ENCODE measurements at regions not wholly inside any gene's neighbourhood (a gene's known extent, or its start where the extent isn't known, plus 50 kb on each side); places are given as distances from the start of the nearest gene placed in this dataset.

DNA sequence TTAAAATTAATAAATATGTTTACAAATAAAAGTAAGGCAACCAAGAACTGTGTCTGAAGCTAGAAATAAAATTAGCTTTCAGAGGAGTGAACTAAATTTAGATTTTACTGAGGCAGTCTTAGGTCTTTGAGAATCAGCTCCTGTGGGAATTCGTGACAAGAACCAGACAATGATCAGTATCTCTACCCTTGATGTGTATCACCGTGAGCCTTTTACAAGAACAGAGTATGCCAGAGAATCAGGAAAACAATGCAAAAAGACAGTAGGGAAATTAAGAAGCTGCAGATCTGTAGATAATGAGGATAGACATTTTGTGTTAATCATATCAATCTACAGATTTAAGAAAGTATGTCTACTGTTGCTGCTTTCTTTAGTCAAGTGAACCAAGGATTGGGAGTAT lies 351.0 kb downstream of the COL11A1 start:
- no peak overlapping the region for H3K4me3 ChIP-seq (ENCODE audit: low read length)
- intact Hi-C loops (cut with DNase I) = no loop called here
- no peaks in the 10 kb centered on the region for H3K9me3 ChIP-seq (ENCODE audit: control insufficient read depth, low read length)
- 42% methylated on average over 2 of the region's 2 CpGs for WGBS
- no peak overlapping the region for H3K27ac ChIP-seq (ENCODE audit: low read length)
- no peaks in the 10 kb centered on the region for H3K4me1 ChIP-seq (ENCODE audit: control insufficient read depth, insufficient read depth, low read length)
- ATAC-seq (no peak), DNase-seq (no peak)
- no peaks in the 10 kb centered on the region for H3K27me3 ChIP-seq (ENCODE audit: control insufficient read depth, insufficient read depth)

DNA sequence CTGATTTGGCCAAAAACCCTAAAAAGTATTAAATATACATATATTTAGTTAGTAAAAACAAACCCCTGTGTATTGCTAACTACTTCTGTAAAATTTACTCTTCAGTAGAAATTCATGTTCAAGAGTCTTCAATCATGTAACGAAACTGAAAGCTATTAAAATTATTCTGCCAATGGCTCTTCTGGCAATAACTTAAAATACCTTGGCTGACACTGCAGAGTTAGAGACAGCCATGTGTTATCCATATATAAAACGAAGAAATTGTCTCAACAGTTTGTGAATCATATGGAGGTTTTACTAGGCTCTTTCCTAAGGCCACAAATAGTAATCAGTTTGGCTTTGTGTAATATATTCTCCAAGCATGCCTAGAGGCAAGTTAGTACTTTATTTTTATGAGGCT lies 357.2 kb downstream of the COL11A1 start:
- DNase-seq (no peak), ATAC-seq (no peak)
- intact Hi-C loops (cut with DNase I) = no loop called here
- H3K9me3 ChIP-seq (ENCODE audit: control insufficient read depth, low read length) = no peaks in the 10 kb centered on the region
- 54% methylated on average over 2 of the region's 2 CpGs for WGBS
- H3K27me3 ChIP-seq (ENCODE audit: control insufficient read depth, insufficient read depth) = no peaks in the 10 kb centered on the region
- no peak overlapping the region for H3K4me3 ChIP-seq (ENCODE audit: low read length)
- no peaks in the 10 kb centered on the region for H3K4me1 ChIP-seq (ENCODE audit: control insufficient read depth, insufficient read depth, low read length)
- H3K27ac ChIP-seq (ENCODE audit: low read length) = no peak overlapping the region

DNA sequence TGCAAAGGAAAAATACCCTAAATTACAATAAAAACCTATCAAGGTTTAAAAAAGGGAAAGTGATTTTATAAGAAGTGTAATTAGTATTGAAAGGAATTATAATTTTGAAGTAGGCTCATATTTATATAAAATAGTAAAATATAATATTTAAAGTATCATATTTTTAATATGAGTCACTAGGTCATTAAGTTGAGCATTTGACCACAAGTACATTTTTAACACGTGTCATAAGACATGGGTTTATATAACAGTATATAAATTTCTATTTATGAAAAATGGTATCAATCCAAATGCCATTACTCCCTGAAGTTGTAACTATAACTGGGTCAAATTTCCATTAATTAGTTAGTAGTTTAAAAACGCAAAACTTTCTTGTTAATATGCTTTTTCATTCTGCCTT lies 365.9 kb downstream of the COL11A1 start:
- Histone ChIP-seq H3K27me3 (ENCODE audit: control insufficient read depth, insufficient read depth) (no peaks in the 10 kb centered on the region), H3K27ac (ENCODE audit: low read length) (no peak overlapping the region), H3K9me3 (ENCODE audit: control insufficient read depth, low read length) (no peaks in the 10 kb centered on the region), H3K4me3 (ENCODE audit: low read length) (no peak overlapping the region), H3K4me1 (ENCODE audit: control insufficient read depth, insufficient read depth, low read length) (no peaks in the 10 kb centered on the region)
- 73% methylated on average over 2 of the region's 2 CpGs for WGBS
- intact Hi-C loops (cut with DNase I) = no loop called here
- DNase-seq (no peak), ATAC-seq (no peak)

DNA sequence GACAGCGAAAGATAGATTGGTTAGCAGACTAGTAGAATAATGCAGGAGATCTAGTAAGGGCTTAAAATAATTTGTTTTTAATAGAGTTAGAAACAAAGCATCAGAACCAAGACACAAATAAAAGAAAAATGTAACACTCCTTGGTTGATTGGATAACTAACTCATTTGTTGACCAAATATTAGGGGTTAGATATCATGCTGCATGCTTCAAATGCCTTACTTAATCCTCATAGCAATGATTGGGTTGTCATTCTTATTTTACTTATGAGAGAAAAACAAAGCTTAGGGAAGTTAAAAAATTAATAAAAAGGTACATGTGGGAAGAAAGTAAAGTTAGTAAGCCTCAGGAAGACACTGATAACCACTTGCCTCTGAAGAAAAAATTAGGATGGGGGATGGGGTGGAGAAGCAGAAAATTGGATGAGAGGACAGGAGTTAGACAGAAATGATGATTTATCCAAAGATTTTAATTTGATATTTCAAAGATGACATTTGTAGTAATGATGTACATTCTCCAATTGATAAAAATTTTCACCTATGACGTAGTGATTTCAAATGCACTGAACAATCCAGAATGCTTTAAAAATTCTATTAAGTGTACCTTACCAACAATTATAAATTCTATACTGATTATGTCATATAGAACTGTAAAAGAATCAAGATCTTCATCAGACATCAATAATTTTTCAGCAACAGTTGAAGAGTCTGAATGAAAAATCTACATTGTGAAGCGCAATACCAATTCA lies 374.7 kb downstream of the COL11A1 start:
- intact Hi-C loops (cut with DNase I) = no loop called here
- no peak overlapping the region for H3K4me3 ChIP-seq (ENCODE audit: low read length)
- H3K4me1 ChIP-seq (ENCODE audit: control insufficient read depth, insufficient read depth, low read length) = no peaks in the 10 kb centered on the region
- no peaks in the 10 kb centered on the region for H3K9me3 ChIP-seq (ENCODE audit: control insufficient read depth, low read length)
- 80% methylated on average over 3 of the region's 3 CpGs for WGBS
- ATAC-seq (no peak), DNase-seq (no peak)
- H3K27ac ChIP-seq (ENCODE audit: low read length) = no peak overlapping the region
- H3K27me3 ChIP-seq (ENCODE audit: control insufficient read depth, insufficient read depth) = no peaks in the 10 kb centered on the region

DNA sequence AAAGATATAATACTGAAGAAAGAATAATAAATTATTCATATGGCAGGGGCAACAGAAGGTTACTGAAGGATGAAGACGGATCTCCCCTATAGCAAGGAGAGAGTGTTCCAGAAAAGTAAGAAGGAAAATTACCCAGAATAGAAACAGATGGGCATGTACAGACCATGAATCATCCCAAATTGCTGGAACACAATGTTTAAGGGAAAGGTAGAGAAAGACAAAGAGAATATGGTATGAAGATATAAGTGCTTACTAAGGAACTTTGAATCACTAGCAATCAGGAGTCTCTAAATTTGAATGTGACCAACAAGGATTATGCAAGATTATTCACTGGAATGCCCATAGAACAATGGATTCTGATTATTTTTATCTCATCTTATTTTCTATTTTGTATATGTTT lies 375.4 kb downstream of the COL11A1 start:
- ATAC-seq = no peak
- intact Hi-C loops (cut with DNase I) = no loop called here
- DNase-seq = no peak
- 68% methylated on average over 1 of the region's 1 CpG for WGBS
- Histone ChIP-seq H3K27me3 (ENCODE audit: control insufficient read depth, insufficient read depth) (no peaks in the 10 kb centered on the region), H3K4me3 (ENCODE audit: low read length) (no peak overlapping the region), H3K9me3 (ENCODE audit: control insufficient read depth, low read length) (no peaks in the 10 kb centered on the region), H3K27ac (ENCODE audit: low read length) (no peak overlapping the region), H3K4me1 (ENCODE audit: control insufficient read depth, insufficient read depth, low read length) (no peaks in the 10 kb centered on the region)

DNA sequence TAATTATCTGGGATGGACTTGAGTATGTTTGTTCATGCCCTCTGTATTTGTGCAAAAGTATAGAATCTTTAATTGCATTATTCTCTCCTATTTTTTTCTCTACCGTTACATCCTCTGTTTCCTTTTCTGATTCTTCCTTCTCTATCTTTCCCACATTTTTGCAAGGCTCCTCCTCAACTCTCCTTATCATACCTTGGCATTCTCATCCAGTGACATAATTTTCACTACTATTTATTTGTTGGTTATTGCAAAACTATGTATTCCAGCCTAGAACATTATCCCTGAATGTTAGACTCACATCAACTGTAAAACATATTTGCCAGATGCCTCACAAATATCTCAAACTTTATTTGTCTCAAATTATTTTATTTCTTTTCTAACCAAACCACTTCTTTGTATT lies 381.9 kb downstream of the COL11A1 start:
- Histone ChIP-seq H3K4me3 (ENCODE audit: low read length) (no peak overlapping the region), H3K4me1 (ENCODE audit: control insufficient read depth, insufficient read depth, low read length) (no peaks in the 10 kb centered on the region), H3K27me3 (ENCODE audit: control insufficient read depth, insufficient read depth) (no peaks in the 10 kb centered on the region), H3K9me3 (ENCODE audit: control insufficient read depth, low read length) (no peaks in the 10 kb centered on the region), H3K27ac (ENCODE audit: low read length) (no peak overlapping the region)
- no peak for ATAC-seq
- no peak for DNase-seq
- intact Hi-C loops (cut with DNase I) = no loop called here
- WGBS = 55% methylated on average over 1 of the region's 1 CpG

DNA sequence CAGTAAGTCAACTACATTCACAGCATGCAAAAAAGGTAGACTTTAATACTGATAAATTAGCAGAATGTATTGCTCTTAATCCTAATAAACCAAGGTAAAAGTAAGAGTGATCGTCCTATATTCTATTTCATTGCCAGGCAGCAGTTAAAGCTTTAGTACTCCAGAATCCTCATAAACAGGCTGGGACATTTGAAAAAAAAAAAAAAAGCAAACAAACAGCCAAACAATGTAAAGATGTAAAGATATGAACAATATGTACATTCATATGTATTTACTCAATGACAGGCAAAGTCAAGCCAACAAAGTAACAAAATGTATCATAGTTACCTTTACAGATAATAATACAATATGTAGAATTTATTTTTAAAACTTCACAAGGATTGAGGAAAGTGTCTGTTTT lies 383.6 kb downstream of the COL11A1 start:
- no peak overlapping the region for H3K27ac ChIP-seq (ENCODE audit: low read length)
- DNase-seq = no peak
- no peak for ATAC-seq
- H3K4me1 ChIP-seq (ENCODE audit: control insufficient read depth, insufficient read depth, low read length) = no peaks in the 10 kb centered on the region
- H3K4me3 ChIP-seq (ENCODE audit: low read length) = no peak overlapping the region
- intact Hi-C loops (cut with DNase I) = no loop called here
- no peaks in the 10 kb centered on the region for H3K9me3 ChIP-seq (ENCODE audit: control insufficient read depth, low read length)
- WGBS = 83% methylated on average over 1 of the region's 1 CpG
- H3K27me3 ChIP-seq (ENCODE audit: control insufficient read depth, insufficient read depth) = no peaks in the 10 kb centered on the region

DNA sequence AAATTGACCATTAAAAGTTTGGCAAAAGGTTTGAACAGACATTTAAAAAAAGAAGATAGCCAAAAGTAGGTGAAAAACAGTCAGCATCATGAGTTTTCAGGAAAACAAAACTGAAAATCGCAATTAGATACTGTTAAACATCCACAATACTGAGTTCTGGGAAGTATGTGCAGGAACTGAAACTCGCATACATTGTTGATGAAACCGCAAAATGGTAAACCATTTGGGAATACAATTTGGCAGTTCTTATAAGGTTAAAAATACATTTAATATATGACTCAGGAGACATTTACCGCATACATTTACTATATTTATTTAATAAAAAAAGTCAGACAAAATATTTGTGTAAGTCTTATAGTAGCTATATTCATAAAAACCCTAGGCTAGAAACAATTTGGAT lies 393.2 kb downstream of the COL11A1 start:
- DNase-seq (no peak), ATAC-seq (no peak)
- no peak overlapping the region for H3K27ac ChIP-seq (ENCODE audit: low read length)
- H3K4me3 ChIP-seq (ENCODE audit: low read length) = no peak overlapping the region
- H3K9me3 ChIP-seq (ENCODE audit: control insufficient read depth, low read length) = no peaks in the 10 kb centered on the region
- intact Hi-C loops (cut with DNase I) = no loop called here
- H3K27me3 ChIP-seq (ENCODE audit: control insufficient read depth, insufficient read depth) = no peaks in the 10 kb centered on the region
- no peaks in the 10 kb centered on the region for H3K4me1 ChIP-seq (ENCODE audit: control insufficient read depth, insufficient read depth, low read length)
- WGBS = 62% methylated on average over 4 of the region's 4 CpGs

DNA sequence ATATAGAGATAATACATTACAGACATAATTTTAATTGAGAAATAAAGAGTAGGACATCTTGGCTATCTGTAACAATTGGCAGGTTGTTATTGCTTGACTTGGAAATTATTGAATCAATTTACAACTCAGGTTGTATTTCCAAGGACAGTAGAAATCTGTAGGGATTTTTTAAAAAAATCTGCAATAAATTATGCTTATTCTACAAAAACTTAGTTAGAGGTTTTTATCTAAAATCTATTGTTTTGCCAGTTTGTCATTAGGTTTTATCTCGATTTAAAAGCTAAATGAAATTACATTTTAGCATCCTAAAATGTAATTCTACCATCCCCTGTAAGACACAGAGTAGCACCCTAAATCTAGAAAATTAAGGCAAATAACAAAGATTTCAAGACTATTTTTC lies 408.8 kb downstream of the COL11A1 start:
- Histone ChIP-seq H3K4me1 (ENCODE audit: control insufficient read depth, insufficient read depth, low read length) (no peaks in the 10 kb centered on the region), H3K27ac (ENCODE audit: low read length) (no peak overlapping the region), H3K4me3 (ENCODE audit: low read length) (no peak overlapping the region), H3K27me3 (ENCODE audit: control insufficient read depth, insufficient read depth) (no peaks in the 10 kb centered on the region), H3K9me3 (ENCODE audit: control insufficient read depth, low read length) (no peaks in the 10 kb centered on the region)
- DNase-seq = no peak
- intact Hi-C loops (cut with DNase I) = no loop called here
- WGBS = 61% methylated on average over 1 of the region's 1 CpG
- no peak for ATAC-seq

DNA sequence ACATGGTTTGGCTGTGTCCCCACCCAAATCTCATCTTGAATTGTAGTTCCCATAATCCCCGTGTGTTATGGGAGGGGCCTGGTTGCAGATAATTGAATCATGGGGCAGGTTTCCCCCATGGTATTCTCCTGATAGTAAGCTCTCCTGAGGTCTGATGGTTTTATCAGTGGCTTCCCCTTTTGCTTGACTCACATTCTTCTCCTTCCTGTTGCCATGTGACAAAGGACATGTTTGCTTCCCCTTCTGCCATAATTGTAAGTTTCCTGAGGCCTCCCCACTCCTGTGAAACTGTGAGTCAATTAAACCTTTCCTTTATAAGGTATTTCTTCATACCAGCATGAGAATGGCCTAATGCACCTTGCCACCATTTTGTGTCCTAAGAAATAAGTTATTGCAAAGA lies 415.0 kb downstream of the COL11A1 start:
- intact Hi-C loops (cut with DNase I) = no loop called here
- Histone ChIP-seq H3K27me3 (ENCODE audit: control insufficient read depth, insufficient read depth) (no peaks in the 10 kb centered on the region), H3K4me1 (ENCODE audit: control insufficient read depth, insufficient read depth, low read length) (no peaks in the 10 kb centered on the region), H3K4me3 (ENCODE audit: low read length) (no peak overlapping the region), H3K9me3 (ENCODE audit: control insufficient read depth, low read length) (no peaks in the 10 kb centered on the region), H3K27ac (ENCODE audit: low read length) (no peak overlapping the region)
- WGBS = 61% methylated on average over 1 of the region's 1 CpG
- DNase-seq = no peak
- ATAC-seq = no peak

DNA sequence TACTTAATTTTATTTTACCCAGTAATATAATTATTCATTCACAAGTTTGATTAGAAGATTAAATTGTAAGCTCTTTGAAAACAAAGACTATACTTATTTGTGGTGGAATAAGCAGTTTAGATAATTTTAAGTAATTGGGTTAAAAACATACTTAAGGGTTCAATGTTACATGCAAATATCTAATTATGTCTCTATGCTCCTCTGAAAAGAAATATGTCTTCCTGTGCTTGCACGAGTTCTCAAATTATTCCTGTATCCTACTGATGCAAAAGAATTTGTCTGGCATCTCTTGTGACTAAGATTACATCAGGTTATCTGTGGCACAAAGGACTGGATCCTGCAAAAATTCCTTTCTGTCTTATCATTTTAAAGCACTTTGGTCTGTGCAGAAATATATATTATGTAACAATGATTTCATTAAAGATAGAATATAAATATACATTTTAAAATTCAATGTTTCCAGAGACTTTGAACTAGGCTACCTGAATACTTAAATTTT lies 416.7 kb downstream of the COL11A1 start:
- WGBS = 36% methylated on average over 1 of the region's 1 CpG

DNA sequence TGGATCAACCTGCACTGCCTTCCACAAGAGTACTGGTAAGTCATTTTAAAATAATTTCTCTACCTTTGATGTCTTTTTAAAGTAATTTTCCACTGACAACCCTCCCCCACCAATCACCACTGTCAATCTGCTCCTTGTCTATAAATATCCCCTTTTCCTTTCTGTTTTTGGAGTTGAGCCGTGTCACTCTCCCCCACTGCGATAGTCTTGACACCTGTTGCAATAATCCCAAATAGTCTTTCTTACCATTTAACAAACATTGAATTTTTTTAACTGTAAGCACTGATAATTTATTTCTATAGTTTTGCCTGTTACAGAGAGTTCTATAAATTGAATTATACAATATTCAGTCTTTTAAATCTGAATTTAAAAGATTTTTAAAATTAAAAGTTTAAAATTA lies 420.9 kb downstream of the COL11A1 start:
- WGBS = 52% methylated on average over 2 of the region's 2 CpGs
- ATAC-seq (no peak), DNase-seq (no peak)
- H3K4me3 ChIP-seq (ENCODE audit: low read length) = no peak overlapping the region
- no peaks in the 10 kb centered on the region for H3K9me3 ChIP-seq (ENCODE audit: control insufficient read depth, low read length)
- no peaks in the 10 kb centered on the region for H3K4me1 ChIP-seq (ENCODE audit: control insufficient read depth, insufficient read depth, low read length)
- no peak overlapping the region for H3K27ac ChIP-seq (ENCODE audit: low read length)
- intact Hi-C loops (cut with DNase I) = no loop called here
- H3K27me3 ChIP-seq (ENCODE audit: control insufficient read depth, insufficient read depth) = no peaks in the 10 kb centered on the region

More for the DNA sequence above, 416.7 kb downstream of the COL11A1 start:
- intact Hi-C loops (cut with DNase I) = no loop called here
- ATAC-seq (no peak), DNase-seq (no peak)
- H3K4me3 ChIP-seq (ENCODE audit: low read length) = no peak overlapping the region
- no peaks in the 10 kb centered on the region for H3K4me1 ChIP-seq (ENCODE audit: control insufficient read depth, insufficient read depth, low read length)
- H3K27ac ChIP-seq (ENCODE audit: low read length) = no peak overlapping the region
- no peaks in the 10 kb centered on the region for H3K9me3 ChIP-seq (ENCODE audit: control insufficient read depth, low read length)
- no peaks in the 10 kb centered on the region for H3K27me3 ChIP-seq (ENCODE audit: control insufficient read depth, insufficient read depth)
